Upper lobe of left lung (tissue), 4 donors: ENCODE measurements at regions not wholly inside any gene's neighbourhood (a gene's known extent, or its start where the extent isn't known, plus 50 kb on each side); places are given as distances from the start of the nearest gene placed in this dataset.

ENCODE experiments used
- CTCF ChIP-seq, 6 experiments: fragments of 450-650 bp in 4 of 6; fragments of 200-600 bp in 2 of 6; sonication (generic) in 2 of 6; IDR thresholded peaks; one replicate each; pipeline ENCODE4 v1.5.1; 2016 to 2019; ENCODE audit warnings: antibody characterized with exemption in 6 of 6
- POLR2AphosphoS5 ChIP-seq, 2 donors: sonication (generic); formaldehyde crosslinking; IDR thresholded peaks; one replicate each; pipeline ENCODE4 v1.5.1; 2017; ENCODE audit warnings: antibody characterized with exemption in 2 of 2

GRCh38 chr3:193149998-193150397, 91.0 kb upstream of the PLAAT1 start:
- TF ChIP-seq CTCF (IDR thresholded peaks at IDR 0.05): no peak
- TF ChIP-seq POLR2AphosphoS5 (IDR thresholded peaks at IDR 0.05): no peak
